G401 (cell line): ENCODE measurements at regions not wholly inside any gene's neighbourhood (a gene's known extent, or its start where the extent isn't known, plus 50 kb on each side); places are given as distances from the start of the nearest gene placed in this dataset.
"Not testable (repeated sequence)": the region's sequence is repeated elsewhere in the genome, so short reads cannot be mapped to it uniquely, and the experiment has no call there.

ENCODE experiments used
- DNase-seq: peaks from one replicate; pipeline ENCODE4 v3.0.0-alpha.2; 2015; ENCODE audit warnings: low spot score
- in situ Hi-C: cut with HindIII; loops from 2 replicates; pipeline ENCODE4 v1.10.0; 2016; ENCODE audit warnings: low sequenced_read_pairs, mixed read lengths

DNA sequence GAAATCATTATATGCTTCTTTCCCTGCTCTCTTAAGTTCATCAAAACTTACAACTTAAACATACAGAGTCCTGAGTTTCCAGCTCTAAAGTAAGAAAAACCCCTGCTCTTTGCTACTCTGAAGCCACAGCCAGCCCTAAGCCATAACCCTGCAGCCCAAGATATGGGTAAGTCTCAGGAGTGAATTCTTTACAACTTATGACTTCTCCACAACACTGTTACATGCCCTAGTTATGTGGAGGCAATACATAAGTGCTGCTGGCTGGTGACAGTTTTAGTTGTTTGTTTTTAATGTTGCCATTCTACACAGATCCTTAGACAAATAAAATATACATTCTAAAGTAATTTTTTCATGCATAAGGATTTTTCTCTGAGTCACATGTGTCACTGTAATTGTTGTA lies 100.2 kb downstream of the FBXO8 start:
- in situ Hi-C loops: no loop called here
- no peak for DNase-seq

DNA sequence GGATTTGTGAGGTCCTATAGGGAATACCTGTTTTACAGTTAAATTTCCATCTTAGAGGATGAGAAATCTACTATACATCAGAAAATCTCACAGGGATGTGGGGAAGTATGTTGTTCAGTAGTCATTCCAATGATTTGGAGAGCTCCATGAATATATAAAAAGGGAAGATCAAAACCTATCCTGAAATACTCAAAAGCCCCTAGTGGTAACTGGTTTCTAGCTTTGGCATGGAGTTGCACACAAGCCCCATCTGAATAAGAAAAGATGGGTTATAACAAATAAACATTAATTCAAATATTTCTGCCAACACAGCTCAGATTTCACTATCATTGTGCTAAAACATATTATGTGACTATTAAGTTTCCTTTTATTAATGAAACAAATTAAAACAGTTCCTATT lies 101.6 kb downstream of the FBXO8 start:
- DNase-seq: no peak
- in situ Hi-C loops: no loop called here

DNA sequence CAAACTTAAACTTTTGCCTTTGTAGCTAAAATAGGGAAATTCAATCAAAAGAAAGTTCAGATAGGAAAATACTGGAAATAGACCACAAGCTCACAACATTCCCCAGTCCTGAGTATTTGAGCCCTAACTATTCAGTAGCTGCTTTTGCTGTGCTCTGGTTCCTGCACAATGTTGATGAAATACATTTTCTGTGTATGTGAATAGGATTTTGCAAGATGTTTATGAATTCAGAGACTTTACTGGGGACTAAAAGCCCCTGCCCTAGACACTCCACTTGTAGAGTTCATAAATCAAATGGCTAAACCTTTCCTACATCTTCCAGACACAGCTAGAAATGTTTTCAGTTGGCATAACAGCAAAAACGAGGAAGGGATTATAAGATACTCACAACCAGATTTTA lies 105.9 kb downstream of the FBXO8 start:
- no peak for DNase-seq
- in situ Hi-C loops: no loop called here

DNA sequence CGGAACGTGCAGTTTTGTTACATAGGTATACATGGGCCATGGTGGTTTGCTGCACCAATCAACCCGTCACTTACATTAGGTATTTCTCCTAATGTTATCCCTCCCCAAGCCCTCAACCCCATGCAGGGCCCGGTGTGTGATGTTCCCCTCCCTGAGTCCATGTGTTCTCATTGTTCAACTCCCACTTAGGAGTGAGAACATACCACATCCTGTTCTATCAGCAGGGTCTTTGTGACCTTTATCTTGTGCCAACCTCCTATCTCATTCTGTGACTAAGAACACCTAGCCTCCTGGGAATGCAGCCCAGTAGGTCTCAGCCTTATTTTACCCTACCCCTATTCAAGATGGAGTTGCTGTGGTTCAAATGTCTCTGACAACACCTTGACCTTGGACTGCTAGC lies 107.6 kb downstream of the FBXO8 start:
- in situ Hi-C loops, DNase-seq: not testable (repeated sequence)

DNA sequence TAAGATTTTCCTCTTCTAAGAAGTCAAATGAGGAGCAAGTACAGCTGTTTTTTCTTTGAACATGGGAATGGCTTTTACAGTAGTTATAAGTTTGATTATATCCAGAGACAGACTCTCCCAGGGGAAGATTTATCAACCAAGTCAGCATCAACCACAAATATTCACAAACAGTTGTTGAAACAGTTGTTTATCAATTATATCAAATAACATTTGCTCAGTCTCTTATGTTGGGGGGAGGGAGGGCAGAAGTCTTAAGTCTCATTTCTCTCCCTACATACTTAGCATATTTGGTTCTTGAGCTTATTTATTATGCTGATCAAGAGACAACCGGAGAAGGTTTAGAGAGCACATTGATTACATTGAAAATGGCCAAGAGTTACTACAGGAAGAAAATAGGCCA lies 110.1 kb downstream of the FBXO8 start:
- in situ Hi-C loops: no loop called here
- no peak for DNase-seq

DNA sequence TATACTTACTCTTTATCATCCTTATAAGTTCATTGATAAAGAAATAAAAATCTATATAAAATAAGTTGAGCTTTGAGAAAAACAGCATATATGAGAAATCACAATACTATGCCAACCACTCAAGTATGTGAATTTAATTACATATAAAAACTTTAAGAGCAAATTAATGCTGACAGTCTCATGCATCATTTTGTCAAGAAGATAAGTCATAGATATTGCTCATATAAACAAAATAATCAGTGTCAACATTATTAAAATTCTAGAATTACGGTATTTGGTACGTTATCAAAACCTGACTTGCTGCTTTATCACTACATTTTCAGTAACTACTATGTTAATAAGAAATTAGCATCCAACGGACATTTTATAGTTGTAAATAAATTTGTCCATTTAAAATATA lies 111.2 kb downstream of the FBXO8 start:
- DNase-seq: no peak
- in situ Hi-C loops: no loop called here

DNA sequence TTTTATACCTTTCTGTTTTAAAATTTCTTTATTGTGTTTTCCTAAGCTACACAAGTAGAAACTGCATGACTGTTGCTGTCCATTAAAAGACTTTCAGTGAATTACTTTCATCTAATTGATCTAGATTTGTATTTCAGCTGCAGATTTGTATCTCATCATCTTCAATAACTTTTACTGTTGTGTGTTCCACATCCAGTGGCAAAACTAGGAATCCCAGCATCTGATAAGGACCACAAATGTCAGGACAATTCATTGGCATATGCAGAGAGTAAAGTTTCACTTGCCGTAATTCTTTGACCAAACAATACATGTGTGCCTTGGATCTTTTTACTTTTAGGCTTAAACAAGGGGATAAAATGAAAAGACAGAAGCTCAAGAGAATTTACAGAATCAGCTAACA lies 112.6 kb downstream of the FBXO8 start:
- DNase-seq: no peak
- in situ Hi-C loops: no loop called here

DNA sequence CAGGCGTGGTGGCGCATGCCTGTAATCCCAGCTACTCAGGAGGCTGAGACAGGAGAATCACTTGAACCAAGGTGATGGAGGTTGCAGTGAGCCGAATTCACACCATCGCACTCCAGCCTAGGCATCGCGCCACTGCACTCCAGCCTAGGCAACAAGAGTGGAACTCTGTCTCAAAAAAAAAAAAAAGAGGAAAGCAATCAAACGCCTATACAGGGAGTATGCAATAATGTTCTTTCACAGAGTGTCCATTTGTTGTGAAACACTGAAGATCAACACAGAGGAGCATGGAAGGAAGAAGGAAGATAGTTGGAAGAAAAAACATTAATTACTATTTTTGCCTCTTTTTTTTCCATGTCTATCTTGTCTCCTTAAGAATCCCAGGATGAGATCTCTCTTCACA lies 113.4 kb downstream of the FBXO8 start:
- no peak for DNase-seq
- in situ Hi-C loops: no loop called here

DNA sequence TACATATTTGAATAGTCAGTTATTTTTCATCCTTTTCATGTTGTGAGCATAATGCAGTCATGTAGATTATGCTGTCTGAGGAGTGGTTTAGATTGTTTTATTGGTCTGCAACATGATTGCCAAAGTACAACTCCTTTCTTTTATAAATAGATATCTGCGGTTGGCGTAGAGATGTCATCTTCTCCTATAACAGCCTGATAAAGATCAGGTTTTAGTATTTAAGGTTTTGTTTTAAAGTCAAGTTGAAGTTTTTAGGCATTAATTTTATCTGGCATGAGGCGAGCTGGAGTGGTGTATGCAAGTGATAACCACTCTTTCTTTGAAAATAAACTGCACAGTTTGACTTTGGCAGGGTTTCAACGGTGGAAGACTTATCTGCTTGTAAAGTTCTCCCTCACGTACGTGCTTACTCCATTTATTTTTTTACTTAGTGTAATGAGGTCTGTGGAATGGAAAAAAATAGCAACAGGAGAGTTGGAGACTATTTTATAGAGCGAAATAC lies 126.3 kb downstream of the FBXO8 start:
- DNase-seq: no peak
- in situ Hi-C loops: no loop called here

DNA sequence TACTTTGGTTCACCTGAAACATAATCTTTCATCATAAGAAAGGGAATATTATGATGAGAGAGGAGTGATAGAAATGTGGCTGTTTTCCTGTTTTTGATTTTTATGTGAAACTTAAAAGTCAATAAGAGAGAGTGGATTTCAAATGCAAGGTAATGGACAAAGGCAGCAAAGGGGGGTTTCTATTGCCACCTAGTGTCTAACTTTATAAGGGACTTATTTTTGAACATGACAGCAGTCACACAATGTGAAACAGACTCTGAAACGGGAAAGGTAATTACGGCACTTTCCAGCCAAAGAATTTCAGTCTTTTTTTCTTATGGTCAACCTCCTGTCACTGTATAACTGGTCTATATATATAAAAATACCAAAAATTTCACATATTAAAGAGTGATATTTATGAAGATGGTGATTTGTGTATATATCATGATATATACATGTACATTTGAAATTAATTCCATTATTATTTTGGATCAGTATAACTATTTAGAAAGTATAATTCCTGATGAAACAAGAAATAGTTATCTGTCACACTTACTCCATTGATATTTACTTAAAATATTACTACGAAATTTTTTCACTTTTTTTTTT lies 127.1 kb downstream of the FBXO8 start:
- in situ Hi-C loops: no loop called here
- DNase-seq: peak; percentile 35

DNA sequence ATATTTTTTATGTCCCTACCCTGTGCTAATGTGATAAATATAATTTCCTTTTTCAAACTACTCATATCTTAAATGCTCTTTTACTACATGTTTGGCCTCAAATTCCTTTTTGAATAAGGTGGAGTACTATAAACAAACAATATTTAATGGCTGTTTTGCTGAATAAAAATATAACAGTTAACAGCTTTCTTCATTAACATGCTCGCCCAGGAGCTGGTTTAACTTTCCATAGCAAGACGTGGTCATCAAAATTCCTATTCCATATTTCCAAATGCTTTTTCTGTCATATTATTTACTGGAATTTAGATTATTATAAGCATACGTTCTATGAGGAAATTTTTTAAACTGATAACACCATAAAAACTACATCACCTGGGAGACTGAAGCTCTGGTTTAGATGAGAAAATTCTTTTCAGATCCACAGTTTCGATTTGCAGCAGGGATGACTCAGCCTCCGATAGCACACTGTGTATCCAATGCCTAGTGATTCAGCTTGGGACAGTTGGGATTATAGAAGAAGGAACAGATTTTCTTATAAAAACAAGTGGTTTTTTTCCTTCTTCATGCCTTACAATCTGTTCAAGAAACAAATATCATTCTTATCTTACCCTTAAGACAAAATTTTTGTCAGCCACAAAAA lies 129.1 kb downstream of the FBXO8 start:
- no peak for DNase-seq
- in situ Hi-C loops: no loop called here

DNA sequence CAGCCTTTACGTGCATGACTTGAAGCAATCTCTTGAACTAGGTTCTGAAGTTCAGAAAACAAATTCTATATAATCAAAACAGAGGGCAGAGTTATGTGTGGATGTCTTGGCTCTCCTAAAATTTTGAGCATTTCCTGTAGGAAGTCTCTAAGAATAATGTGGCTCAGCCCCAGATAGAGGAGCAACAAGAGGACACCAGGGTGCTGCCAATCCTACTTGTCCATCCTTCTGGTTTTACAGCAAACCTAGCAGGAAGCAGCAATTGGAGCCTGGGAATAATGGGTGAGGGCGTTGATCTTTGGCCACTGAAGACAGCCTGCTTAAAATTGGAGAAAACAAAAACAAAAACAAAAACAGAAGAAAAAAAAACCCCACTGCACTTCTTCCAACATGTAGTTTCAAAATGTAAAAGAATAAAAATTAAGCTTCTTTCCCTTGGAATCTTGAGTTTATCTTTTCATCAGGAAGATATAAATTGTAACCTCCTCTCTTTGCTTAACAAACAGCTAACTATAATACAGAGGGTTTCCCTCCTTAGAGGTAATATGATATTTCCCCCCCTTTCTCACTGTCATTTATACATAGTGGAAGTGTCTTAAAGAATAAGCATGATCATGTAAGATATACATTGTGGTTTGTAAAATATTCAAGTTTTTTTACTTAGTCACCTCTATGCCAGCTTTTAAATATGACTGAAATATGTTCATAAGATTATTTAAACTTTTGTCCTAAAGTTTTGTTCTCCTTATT lies 130.6 kb downstream of the FBXO8 start:
- in situ Hi-C loops: no loop called here
- DNase-seq: no peak

DNA sequence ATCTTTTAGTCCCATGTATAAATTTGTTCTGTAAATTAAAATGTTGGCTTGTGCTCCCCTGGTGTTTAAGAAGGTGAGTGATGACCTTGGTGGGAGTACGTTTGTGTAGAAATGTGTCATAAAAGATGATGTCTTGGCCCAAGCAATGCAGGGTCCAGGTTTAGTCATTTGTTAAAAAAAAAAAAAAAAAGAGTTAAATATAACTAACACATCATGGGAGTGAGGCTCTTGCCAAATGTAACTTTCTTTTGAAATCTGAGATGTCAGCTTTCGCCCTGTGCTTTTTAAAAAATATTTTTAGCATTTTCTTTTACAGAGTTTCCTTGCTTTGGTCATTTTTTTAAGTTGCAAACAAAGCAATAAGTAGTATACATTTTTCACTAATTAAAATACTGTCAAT lies 135.6 kb downstream of the FBXO8 start:
- in situ Hi-C loops: no loop called here
- no peak for DNase-seq

DNA sequence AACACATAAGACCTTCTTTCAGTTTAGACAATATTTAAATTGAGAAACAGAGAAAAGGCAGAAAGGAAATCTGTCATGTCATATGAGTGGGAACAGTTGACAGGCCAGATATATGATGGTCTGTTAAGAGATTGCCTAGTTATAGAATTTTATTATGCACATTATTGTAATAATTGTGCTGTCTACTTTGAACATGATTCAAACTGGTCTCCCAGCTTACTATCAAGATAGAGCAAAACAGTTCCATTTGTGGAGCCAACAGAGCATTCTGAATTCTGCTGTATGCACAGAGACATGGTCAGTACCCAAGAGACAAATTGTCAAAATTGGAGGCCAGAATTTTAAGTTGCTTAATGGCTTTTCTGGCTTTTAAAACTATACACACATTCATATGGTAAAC lies 139.4 kb downstream of the FBXO8 start:
- in situ Hi-C loops: no loop called here
- DNase-seq: no peak

DNA sequence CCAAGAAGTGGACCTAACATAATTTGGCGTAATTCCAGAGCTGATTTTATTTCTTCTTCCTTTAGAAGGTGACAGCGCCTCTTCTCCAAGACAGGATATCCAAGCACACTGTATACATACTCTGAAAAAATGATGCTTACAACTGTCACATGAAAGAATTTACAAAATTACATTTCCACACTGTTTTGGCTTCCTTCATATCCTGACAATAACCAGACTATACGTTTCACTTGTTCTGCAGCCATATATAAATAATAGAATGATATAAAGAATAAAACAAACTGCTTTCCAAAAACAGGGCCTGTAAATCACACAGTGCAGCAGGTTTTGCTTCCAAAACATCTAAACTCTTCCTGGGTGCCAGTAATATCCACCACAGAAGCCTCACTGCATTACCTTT lies 141.6 kb downstream of the FBXO8 start:
- in situ Hi-C loops: no loop called here

DNA sequence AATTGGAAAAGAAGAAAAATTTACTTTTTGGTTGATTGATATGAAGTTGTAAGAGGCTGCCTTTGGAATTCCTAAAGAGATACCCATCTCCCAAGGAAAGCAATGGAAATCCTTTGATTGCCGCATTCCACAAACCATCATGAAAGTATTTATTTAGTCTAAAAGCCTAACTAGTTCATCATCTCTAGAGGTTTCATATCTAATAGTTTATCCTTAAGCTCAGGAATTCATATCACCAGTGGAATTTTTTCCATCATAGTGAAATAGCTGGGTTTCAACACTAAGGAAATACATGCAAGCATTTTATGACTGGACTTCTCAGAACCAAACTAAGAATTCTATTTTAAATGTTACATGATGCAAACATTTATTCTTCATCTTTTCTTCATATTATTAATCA lies 144.9 kb downstream of the FBXO8 start:
- no peak for DNase-seq
- in situ Hi-C loops: no loop called here

More for the DNA sequence above, 141.6 kb downstream of the FBXO8 start:
- DNase-seq: no peak

DNA sequence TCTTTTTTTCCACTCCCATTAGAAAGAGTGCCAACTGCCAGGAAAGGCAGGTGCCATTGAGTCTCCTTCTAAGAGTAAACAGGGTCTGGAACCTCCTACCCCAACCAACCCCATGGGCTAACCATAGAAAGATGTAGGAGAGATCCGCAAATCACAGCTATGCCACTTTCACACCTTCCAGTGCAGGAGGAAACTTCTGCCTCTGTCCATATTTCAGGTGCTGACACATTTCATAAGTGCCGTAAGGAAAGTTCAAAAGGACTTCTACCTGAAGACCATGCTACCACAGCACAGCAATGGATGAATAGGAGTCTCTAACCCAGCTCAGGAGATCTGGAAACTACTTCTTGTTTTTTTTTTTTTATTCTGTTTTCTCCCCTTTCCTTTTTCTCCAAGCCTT lies 145.8 kb downstream of the FBXO8 start:
- in situ Hi-C loops: no loop called here
- DNase-seq: no peak

DNA sequence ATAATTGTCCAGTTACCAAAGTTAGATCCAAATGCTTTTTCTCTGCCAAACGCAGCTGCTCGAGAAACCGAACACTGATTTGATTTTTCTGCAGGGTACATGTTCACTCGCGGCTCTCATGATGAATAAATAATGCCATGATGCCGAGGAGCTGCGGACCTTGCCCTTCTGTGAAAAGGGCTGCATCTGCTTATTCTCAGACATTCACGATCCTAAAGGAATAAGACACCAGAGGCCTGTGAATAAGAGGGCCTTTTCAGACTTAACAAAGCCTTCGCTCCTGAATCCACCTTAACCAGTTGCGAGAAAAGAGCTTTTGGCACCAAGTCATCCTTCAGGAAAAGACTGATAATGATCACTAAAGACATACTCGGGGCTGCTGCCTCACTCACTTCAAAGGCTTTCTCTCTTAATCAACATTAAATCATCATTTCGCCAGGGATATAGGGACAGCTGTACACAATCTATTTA lies 147.5 kb downstream of the FBXO8 start:
- in situ Hi-C loops: no loop called here
- DNase-seq: no peak

DNA sequence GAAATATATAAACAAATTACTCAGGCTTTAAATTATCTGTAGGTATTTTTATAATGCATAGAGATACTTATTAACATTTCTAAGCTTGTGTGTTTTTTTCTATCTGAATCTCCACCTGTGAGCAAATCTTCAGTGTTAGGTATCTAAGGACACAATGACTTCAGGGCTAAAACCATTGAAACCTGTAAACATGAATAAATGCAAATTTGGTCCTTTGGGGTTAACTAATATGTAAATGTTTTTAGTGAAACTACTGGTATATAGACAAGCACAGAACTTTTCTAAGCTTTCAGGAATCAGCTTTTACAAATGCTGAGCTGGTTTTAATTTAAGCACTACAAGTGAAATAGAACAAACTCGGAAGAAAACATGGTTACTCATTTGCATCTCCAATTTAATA lies 147.9 kb downstream of the FBXO8 start:
- in situ Hi-C loops: no loop called here
- no peak for DNase-seq

DNA sequence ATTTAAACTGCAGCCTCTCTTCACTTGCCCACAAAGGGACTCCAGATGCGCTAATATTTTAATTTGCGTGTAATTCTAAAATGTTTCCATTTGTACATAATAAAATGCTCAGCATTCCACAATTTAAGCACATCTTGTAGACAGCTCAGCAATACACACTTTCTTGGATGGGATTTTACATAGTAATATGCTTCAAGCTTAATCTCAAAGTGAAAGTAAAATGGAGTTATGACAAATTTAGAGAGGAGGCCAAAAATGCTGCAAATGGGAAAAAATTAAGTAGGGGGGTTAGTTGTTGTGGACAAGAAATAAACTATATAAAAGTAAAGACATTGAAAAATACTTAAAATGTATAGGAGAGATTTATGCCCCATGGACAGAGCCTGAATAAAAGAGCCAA lies 149.1 kb downstream of the FBXO8 start:
- in situ Hi-C loops: no loop called here
- DNase-seq: no peak

DNA sequence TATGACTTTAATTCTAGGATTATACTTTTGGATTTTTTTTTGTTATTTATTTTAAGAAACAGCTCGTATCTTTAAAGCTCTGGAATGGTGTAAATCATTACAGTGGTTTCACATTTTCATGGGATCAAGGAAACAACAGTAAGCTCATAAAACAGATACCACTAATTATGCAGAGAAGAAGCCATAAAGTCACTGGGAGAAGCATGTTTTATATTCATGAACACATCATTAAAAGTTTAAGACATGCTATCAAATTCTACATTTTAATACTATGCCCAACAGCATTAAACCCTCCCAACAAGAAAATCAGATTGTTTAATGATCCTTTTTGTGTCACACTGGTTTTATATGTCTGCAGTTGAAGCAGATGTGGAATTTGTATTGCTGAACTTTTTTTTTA lies 149.9 kb downstream of the FBXO8 start:
- DNase-seq: no peak
- in situ Hi-C loops: no loop called here
